ENCODE measurements at regions not wholly inside any gene's neighbourhood (a gene's known extent, or its start where the extent isn't known, plus 50 kb on each side); places are given as distances from the start of the nearest gene placed in this dataset.

DNA sequence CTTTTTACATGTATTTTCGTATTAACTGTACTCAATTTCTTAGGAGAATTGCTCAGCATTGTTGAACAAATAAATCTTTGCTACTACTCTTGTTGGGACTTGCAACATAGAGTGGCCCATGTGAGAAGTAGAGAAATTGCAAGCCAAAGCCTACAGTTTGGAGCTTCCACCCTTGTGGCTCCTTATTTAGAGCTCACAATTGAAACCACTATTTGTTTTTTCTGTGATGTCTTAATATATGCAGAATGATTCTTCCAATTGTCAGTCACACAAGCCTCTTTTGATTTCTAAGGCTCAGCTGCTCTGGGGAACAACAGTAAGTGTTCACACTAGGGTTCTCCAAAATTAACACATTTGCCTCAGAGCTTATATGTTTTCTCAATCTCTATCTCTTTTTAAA is 60.2 kb upstream of the GALNT13 start:
- H3K4me1 ChIP-seq, result no peaks in the 10 kb centered on the region
- H3K27me3 ChIP-seq, result no peaks in the 10 kb centered on the region
- H3K9me3 ChIP-seq, result no peaks in the 10 kb centered on the region
- no peaks in the 10 kb centered on the region for H3K36me3 ChIP-seq
- TF ChIP-seq, protein P1, sequence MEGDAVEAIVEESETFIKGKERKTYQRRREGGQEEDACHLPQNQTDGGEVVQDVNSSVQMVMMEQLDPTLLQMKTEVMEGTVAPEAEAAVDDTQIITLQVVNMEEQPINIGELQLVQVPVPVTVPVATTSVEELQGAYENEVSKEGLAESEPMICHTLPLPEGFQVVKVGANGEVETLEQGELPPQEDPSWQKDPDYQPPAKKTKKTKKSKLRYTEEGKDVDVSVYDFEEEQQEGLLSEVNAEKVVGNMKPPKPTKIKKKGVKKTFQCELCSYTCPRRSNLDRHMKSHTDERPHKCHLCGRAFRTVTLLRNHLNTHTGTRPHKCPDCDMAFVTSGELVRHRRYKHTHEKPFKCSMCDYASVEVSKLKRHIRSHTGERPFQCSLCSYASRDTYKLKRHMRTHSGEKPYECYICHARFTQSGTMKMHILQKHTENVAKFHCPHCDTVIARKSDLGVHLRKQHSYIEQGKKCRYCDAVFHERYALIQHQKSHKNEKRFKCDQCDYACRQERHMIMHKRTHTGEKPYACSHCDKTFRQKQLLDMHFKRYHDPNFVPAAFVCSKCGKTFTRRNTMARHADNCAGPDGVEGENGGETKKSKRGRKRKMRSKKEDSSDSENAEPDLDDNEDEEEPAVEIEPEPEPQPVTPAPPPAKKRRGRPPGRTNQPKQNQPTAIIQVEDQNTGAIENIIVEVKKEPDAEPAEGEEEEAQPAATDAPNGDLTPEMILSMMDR (IDR thresholded peaks at IDR 0.05), result no peak
- no peak for TF ChIP-seq POLR2A (IDR thresholded peaks at IDR 0.05)
- DNase-seq, result no peak
- H3K27ac ChIP-seq, result no peak overlapping the region
- H3K4me3 ChIP-seq, result no peak overlapping the region

DNA sequence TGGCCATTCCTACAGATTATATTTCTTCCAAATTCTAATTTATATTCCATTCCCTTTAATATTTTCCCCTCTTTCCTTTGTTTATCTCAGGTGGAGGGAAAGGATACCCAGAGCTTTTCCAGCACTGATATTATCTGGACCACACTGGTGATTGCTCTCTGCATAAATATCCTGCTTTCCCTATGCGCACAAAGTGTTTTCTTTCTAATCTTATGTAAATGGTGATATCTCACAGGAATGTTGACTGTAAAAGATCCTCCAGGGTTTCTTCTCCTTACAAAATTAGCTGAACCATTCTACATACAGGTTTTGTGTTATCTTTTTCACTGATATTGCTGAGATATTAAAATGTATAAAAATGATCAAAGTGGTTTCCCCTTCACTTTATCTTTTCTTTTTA is 59.1 kb upstream of the GALNT13 start:
- TF ChIP-seq, protein P1 (IDR thresholded peaks at IDR 0.05), result no peak
- Histone ChIP-seq H3K36me3 (no peaks in the 10 kb centered on the region), H3K9me3 (no peaks in the 10 kb centered on the region), H3K27me3 (no peaks in the 10 kb centered on the region), H3K4me3 (no peak overlapping the region), H3K27ac (no peak overlapping the region), H3K4me1 (no peaks in the 10 kb centered on the region)
- no peak for DNase-seq

DNA sequence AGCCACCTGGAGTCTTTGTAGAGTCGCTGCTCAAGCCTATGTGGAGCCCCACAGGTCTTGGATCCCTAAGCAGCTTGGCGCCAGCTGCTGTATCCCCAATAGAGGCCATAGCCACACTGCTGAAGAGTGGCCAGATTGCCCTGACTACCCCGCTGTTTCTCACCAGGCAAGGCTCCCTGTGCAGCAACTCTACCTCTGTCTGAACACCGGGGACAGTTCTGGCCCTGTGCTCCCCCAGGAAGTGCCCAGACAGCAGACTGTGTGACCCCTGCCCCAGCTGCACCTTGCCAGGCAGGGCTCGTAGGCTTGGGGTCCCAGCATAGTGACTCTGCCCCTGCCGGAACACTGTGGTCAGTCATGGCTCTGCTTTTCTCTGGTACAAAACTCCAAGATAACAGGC is 53.5 kb upstream of the GALNT13 start:
- no peak for DNase-seq
- Histone ChIP-seq H3K4me3 (no peak overlapping the region), H3K36me3 (no peaks in the 10 kb centered on the region), H3K9me3 (no peaks in the 10 kb centered on the region), H3K27me3 (no peaks in the 10 kb centered on the region), H3K27ac (no peak overlapping the region), H3K4me1 (no peaks in the 10 kb centered on the region)
- TF ChIP-seq, protein P1 (IDR thresholded peaks at IDR 0.05), result no peak
- no peak for TF ChIP-seq POLR2A (IDR thresholded peaks at IDR 0.05)

DNA sequence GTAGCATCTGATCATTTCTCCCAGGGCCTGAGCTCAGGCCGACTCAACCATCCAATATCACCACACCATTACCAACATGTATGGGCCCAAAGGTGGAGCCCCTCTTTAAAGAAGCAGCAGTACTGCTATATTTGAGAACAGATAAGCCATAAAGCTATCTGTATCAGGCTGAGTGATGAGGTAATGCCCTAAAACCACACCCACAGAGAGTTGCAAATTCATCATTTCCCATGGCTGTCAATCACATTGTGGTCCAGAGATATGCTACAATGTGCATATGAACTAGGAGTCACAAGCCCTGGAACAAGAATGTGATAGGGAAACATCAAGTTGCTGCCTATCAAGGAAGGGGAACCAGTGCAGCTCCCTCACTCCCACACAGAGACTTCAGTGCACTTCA is 52.6 kb upstream of the GALNT13 start:
- no peaks in the 10 kb centered on the region for H3K4me1 ChIP-seq
- no peaks in the 10 kb centered on the region for H3K27me3 ChIP-seq
- no peak for DNase-seq
- H3K4me3 ChIP-seq, result no peak overlapping the region
- TF ChIP-seq, protein P1 (IDR thresholded peaks at IDR 0.05), result no peak
- TF ChIP-seq POLR2A (IDR thresholded peaks at IDR 0.05), result no peak
- no peaks in the 10 kb centered on the region for H3K36me3 ChIP-seq
- H3K27ac ChIP-seq, result no peak overlapping the region
- no peaks in the 10 kb centered on the region for H3K9me3 ChIP-seq

DNA sequence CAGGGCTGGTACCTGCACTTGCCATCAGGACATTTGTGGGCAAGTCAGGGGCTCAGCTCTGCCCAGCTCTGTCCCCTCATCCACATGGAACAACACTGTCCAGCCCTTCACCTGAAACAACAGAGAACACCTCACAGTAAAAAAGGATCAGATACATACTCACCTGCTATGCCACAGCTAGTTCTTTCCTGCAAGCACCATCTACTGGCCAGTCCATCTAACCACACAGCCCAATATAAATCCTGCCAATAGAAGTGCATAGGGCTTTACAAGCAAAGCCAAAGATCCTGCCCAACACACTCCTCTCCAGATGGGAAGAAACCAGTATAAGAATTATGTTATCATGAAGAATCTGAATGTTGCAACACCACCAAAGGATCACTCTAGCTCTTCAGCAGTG is 52.2 kb upstream of the GALNT13 start:
- Histone ChIP-seq H3K4me1 (no peaks in the 10 kb centered on the region), H3K27me3 (no peaks in the 10 kb centered on the region), H3K4me3 (no peak overlapping the region), H3K9me3 (no peaks in the 10 kb centered on the region), H3K36me3 (no peaks in the 10 kb centered on the region), H3K27ac (no peak overlapping the region)
- DNase-seq, result no peak
- TF ChIP-seq POLR2A (IDR thresholded peaks at IDR 0.05), result no peak
- TF ChIP-seq, protein P1 (IDR thresholded peaks at IDR 0.05), result peak in 3 of 6 experiments; percentile 15 to 29 (median 18)
